ENCODE measurements at regions not wholly inside any gene's neighbourhood (a gene's known extent, or its start where the extent isn't known, plus 50 kb on each side); places are given as distances from the start of the nearest gene placed in this dataset.
A peak's percentile ranks its signal among the peaks of the same experiment; 100 is the strongest.

DNA sequence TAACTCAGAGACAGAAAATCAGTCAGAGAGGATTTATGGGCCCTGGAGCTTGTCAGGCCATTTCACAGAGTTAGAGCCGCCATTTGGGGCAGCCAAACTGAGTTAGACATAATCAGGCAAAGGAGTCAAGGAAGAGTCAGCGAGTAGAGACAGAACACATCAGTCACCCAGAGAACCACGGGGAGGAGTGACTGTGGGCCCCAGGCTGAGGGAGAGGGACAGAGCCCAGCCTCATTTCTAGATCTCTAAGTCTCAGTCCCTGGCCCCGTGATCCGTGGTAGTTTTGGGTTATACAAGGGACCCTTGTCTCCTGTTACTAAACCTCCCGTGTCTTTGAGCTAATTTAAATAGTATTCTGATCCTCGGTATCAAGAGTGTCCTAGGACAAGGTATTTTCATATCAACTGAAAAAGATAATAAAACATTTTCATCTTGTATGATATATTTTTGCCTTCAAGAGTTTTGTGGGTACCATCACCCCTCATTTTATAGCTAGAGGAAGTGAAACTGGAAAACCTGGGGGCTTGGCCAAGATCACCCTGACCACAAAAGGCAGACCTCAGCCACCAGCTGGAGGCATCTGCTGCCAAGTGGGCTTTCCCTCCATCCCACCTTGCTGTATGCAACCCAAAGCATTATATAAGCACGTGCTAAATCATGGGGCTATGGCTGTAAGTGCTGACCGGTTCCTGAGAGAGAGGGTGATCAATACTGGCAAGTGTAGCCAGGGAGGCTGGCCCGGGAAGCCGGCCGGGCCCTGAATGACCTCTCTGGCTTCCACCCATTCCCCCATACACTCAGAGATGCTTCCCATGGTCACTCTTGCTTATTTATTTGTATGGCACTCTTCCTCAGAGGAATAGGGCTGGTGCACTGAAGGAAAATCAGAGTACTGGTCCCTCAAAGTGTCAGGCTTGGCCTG lies 204.1 kb downstream of the BCOR start:
- H3K36me3 ChIP-seq = no peaks in the 10 kb centered on the region
- no peaks in the 10 kb centered on the region for H3K9me3 ChIP-seq
- TF ChIP-seq, protein P1, sequence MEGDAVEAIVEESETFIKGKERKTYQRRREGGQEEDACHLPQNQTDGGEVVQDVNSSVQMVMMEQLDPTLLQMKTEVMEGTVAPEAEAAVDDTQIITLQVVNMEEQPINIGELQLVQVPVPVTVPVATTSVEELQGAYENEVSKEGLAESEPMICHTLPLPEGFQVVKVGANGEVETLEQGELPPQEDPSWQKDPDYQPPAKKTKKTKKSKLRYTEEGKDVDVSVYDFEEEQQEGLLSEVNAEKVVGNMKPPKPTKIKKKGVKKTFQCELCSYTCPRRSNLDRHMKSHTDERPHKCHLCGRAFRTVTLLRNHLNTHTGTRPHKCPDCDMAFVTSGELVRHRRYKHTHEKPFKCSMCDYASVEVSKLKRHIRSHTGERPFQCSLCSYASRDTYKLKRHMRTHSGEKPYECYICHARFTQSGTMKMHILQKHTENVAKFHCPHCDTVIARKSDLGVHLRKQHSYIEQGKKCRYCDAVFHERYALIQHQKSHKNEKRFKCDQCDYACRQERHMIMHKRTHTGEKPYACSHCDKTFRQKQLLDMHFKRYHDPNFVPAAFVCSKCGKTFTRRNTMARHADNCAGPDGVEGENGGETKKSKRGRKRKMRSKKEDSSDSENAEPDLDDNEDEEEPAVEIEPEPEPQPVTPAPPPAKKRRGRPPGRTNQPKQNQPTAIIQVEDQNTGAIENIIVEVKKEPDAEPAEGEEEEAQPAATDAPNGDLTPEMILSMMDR (IDR thresholded peaks at IDR 0.05 in 8 of 11, conservative IDR thresholded peaks at IDR 0.05 in 3 of 11) = no peak
- TF ChIP-seq POLR2AphosphoS5 (IDR thresholded peaks at IDR 0.05) = no peak
- no peak for TF ChIP-seq POLR2A (IDR thresholded peaks at IDR 0.05)
- no peak overlapping the region for H3K4me3 ChIP-seq
- intact Hi-C loops (cut with DNase I; ENCODE audit: low total_unique reads) = no loop called here
- H3K27ac ChIP-seq = peak overlapping the region in 4 of 8 donors; percentile 25 to 45 (median 40)
- H3K4me1 ChIP-seq = peaks cover 0 to 21% (median 7%) of the 10 kb centered on the region in 6 donors
- WGBS, 5 donors = 53 to 75% (median 64%) methylated on average over 8 to 12 of the region's 12 CpGs
- DNase-seq = no peak
- H3K27me3 ChIP-seq (replicated peaks in 1 of 7) = no peaks in the 10 kb centered on the region

DNA sequence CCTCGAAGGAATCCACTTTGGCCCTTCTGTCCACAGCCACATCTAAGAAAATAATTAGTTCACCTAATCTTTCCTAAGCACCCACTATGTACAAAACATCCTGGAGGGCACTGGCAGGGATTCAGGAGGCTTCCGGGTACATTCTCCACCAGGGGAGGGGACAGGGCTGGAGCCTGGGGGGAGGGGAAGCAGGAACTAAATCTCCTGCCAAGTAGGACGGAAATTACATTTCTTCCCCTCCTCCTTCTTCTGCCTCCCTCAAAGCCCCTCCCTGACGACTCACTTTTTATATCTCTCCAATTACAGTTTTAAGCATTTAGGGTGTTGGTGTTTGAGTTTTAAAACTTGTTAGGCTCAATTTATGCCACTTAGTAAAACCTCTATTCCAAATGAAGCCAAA lies 203.1 kb downstream of the BCOR start:
- TF ChIP-seq POLR2AphosphoS5 (IDR thresholded peaks at IDR 0.05) = peak in 1 of 3 donors; percentile 7
- TF ChIP-seq POLR2A (IDR thresholded peaks at IDR 0.05) = no peak
- intact Hi-C loops (cut with DNase I; ENCODE audit: low total_unique reads) = no loop called here
- no peaks in the 10 kb centered on the region for H3K27me3 ChIP-seq (replicated peaks in 1 of 7)
- no peak overlapping the region for H3K4me3 ChIP-seq
- H3K4me1 ChIP-seq = peaks cover 0 to 21% (median 7%) of the 10 kb centered on the region in 6 donors
- H3K9me3 ChIP-seq = no peaks in the 10 kb centered on the region
- DNase-seq = no peak
- H3K27ac ChIP-seq = peak overlapping the region in 5 of 8 donors; percentile 14 to 45 (median 36)
- H3K36me3 ChIP-seq = no peaks in the 10 kb centered on the region
- 37 to 63% (median 56%) methylated on average over 3 to 4 of the region's 4 CpGs for WGBS, 5 donors

DNA sequence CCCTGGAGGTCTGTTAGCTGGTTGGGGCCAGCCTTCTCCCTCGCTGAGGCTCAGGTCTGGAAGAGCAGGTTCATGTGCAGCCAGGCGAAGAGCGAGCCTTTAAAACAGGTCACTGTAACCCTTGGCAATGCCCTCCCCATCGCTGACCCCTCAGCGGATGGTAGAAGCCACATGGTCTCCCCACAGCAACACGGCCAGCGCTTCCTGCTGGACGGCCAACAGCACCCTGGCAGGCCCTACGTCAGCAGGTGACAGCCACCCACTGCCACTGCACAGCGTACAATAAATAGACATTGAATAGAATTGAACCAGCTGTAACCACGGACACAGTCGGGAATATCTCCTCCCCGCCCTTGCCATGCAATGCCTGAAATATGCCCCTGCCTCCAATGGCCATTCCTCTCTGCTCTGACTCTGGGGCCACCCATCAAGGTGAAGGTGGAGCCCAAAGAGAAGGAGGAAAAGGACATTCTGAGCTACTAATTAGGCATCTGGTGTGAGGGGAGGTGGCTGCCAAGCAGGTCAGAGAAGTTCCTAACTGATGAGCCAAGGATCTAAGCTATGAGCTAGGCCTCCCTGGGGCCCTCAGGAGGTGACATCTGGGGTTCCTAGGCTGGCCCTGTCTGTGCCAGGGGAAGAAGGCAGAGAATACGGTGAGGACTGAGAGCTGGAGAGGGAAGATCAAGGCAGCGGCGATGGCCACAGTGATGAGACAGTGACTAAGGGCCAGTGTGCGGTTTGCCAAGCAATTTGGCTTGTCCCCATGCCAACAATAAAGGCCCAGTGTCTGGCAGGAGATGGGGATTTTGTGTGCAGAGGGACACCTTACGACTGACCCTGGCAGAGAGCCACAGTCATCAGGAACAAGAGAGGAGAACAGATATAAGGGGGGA lies 202.3 kb downstream of the BCOR start:
- H3K27me3 ChIP-seq (replicated peaks in 1 of 7) = peaks cover 0 to 4% (median 0%) of the 10 kb centered on the region in 7 donors
- WGBS, 5 donors = 84 to 85% (median 85%) methylated on average over 13 to 18 of the region's 18 CpGs
- H3K36me3 ChIP-seq = no peaks in the 10 kb centered on the region
- intact Hi-C loops (cut with DNase I; ENCODE audit: low total_unique reads) = no loop called here
- H3K4me1 ChIP-seq = peaks cover 0 to 21% (median 7%) of the 10 kb centered on the region in 6 donors
- peak overlapping the region in 5 of 8 donors; percentile 14 to 45 (median 36) for H3K27ac ChIP-seq
- DNase-seq = no peak
- TF ChIP-seq, protein P1 (IDR thresholded peaks at IDR 0.05 in 8 of 11, conservative IDR thresholded peaks at IDR 0.05 in 3 of 11) = no peak
- TF ChIP-seq POLR2AphosphoS5 (IDR thresholded peaks at IDR 0.05) (no peak), POLR2A (IDR thresholded peaks at IDR 0.05) (no peak)
- no peaks in the 10 kb centered on the region for H3K9me3 ChIP-seq
- H3K4me3 ChIP-seq = no peak overlapping the region

DNA sequence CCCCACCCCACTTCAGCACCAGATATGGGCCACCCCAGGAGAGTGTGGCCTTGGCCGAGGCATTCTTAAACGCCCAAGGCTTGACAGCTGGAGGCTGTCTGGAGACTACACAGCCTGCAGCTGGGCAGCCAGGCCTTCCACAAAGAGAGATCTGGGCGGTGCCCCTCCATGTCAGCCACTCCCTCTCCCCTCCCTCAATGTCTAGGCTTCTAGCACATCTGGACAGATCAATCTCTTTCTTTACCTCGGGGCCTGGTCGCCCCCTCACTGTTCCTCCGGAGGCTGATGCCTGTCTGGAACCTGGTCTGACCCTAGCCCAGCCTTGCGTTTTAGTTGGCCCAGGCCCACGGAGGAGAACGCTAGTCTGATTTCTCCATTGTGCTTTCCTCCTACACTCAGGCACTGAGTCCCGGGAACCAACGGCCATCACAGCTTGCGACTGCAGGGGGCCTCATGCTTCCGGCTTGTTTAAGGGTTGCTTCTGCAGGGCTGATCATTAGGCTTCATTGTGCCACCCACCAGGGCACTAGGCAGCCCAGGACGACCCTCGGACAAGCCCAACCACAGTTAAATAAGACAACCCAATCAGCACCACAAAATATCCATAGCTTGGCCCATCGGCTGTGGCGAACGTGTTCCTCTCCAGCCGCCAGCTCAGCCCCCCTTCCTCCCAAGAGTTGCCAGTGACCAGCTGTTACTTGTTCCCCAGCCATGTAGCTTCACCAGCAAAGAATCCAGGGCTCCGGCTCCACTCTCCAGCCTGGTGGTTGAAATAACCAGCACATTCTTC lies 200.6 kb downstream of the BCOR start:
- 50 to 79% (median 60%) methylated on average over 11 to 20 of the region's 20 CpGs for WGBS, 5 donors
- Histone ChIP-seq H3K27ac (peak overlapping the region in 5 of 8 donors; percentile 18 to 39 (median 28)), H3K4me3 (no peak overlapping the region)

More for the DNA sequence above, 200.6 kb downstream of the BCOR start:
- TF ChIP-seq POLR2A (IDR thresholded peaks at IDR 0.05) (no peak), POLR2AphosphoS5 (IDR thresholded peaks at IDR 0.05) (no peak)
- TF ChIP-seq, protein P1 (IDR thresholded peaks at IDR 0.05 in 8 of 11, conservative IDR thresholded peaks at IDR 0.05 in 3 of 11) = no peak
- intact Hi-C loops (cut with DNase I; ENCODE audit: low total_unique reads) = no loop called here
- Histone ChIP-seq H3K4me1 (peaks cover 0 to 17% (median 2%) of the 10 kb centered on the region in 6 donors), H3K9me3 (no peaks in the 10 kb centered on the region), H3K27me3 (replicated peaks in 1 of 7) (peaks cover 0 to 9% (median 0%) of the 10 kb centered on the region in 7 donors), H3K36me3 (no peaks in the 10 kb centered on the region)
- DNase-seq = no peak

Data from spleen (tissue), 11 donors.